Heart left ventricle (tissue), 16 donors: ENCODE measurements at regions not wholly inside any gene's neighbourhood (a gene's known extent, or its start where the extent isn't known, plus 50 kb on each side); places are given as distances from the start of the nearest gene placed in this dataset.

Source experiments
- ATAC-seq, 4 donors: fragments of 200-7000 bp; cut with Tn5 transposase; one replicate each; pipeline ENCODE4 v1.9.1; 2020 to 2022; ENCODE audit warnings: moderate library complexity in 4 of 4, mild to moderate bottlenecking in 3 of 4, moderate number of reproducible peaks in 1 of 4
- DNase-seq, 5 donors: peaks; one replicate each; pipeline ENCODE4 v3.0.0-alpha.2; 2020
- H3K27ac ChIP-seq, 12 donors: fragments of 200-600 bp; sonication (generic) in 4 of 12; one replicate each; pipeline versions ENCODE4 v1.5.0 to v1.8.0; 2016 to 2022; ENCODE audit warnings: mild to moderate bottlenecking in 2 of 12
- H3K27me3 ChIP-seq, 9 donors: fragments of 200-600 bp; sonication (generic) in 2 of 9; one replicate each; pipeline versions ENCODE4 v1.5.1 to v1.8.0; 2016 to 2022; ENCODE audit warnings: mild to moderate bottlenecking in 3 of 9
- H3K36me3 ChIP-seq, 9 donors: fragments of 200-600 bp; sonication (generic) in 2 of 9; one replicate each; pipeline versions ENCODE4 v1.5.0 to v1.8.0; 2018 to 2022; ENCODE audit warnings: mild to moderate bottlenecking in 2 of 9
- H3K4me1 ChIP-seq, 12 donors: fragments of 200-600 bp; sonication (generic) in 4 of 12; one replicate each; pipeline versions ENCODE4 v1.5.0 to v1.8.0; 2016 to 2022; ENCODE audit warnings: mild to moderate bottlenecking in 3 of 12
- H3K4me3 ChIP-seq, 12 donors: fragments of 200-600 bp; sonication (generic) in 4 of 12; one replicate each; pipeline versions ENCODE4 v1.5.0 to v1.8.0; 2017 to 2022; ENCODE audit warnings: mild to moderate bottlenecking in 9 of 12, moderate library complexity in 4 of 12
- H3K9me3 ChIP-seq, 12 donors: fragments of 200-600 bp; sonication (generic) in 4 of 12; one replicate each; pipeline versions ENCODE4 v1.5.0 to v1.8.0; 2016 to 2022; ENCODE audit warnings: mild to moderate bottlenecking in 1 of 12
- CTCF ChIP-seq, 12 donors: fragments of 200-600 bp; sonication (generic) in 4 of 12; IDR thresholded peaks; one replicate each; pipeline versions ENCODE4 v1.5.0 to v1.8.0; 2018 to 2022; ENCODE audit warnings: antibody characterized with exemption in 12 of 12, mild to moderate bottlenecking in 5 of 12
- POLR2A ChIP-seq, 2 donors: fragments of 450-650 bp; IDR thresholded peaks; one replicate each; pipeline ENCODE4 v1.6.1; 2017; ENCODE audit warnings: antibody characterized with exemption in 2 of 2, mild to moderate bottlenecking in 2 of 2, moderate library complexity in 2 of 2
- whole genome bisulfite sequencing, 4 donors: extraction: QIAGEN DNeasy Blood & Tissue Kit in 2 of 4; methylation state at CpG; one replicate each; pipeline versions ENCODE4 v1.1.5 to v1.1.7; 2013 to 2018; 5-methylcytosine and 5-hydroxymethylcytosine counted together
- intact Hi-C, 10 donors: fragments of 100-400 bp; cut with DNase I; formaldehyde crosslinking; loops; one replicate each; pipeline versions ENCODE4 v1.11.1 to v1.14.2; 2022
- donor health status: ischemic (EF 13 %, LVEDD 7.1; RV severe dilation, severe dysfunction).
- donor health status: healthy with polysubstance abuse.
- donor health status: DM: no; HTN: yes; CAD: no.
- donor health status: DM: no; HTN: no; CAD: no.
- donor health status: ischemic (EF 25% LVEDD 6.9; RV normal size, moderate dysfunction).
- donor health status: ischemic (EF 25% LVEDD 5.7; RV mildly dilated, moderate dysfunction).
- donor health status: healthy.
- donor health status: DM: yes; HTN: yes; CAD: no.
- donor health status: ischemic (EF 35%, LVEDD 5.7; RV mildly dilated, moderate dysfunction).
- donor health status: nonischemic (EF 11% LVEDD 7.7; RV severe dilation, severe dysfunction).
- donor health status: DM: yes; HTN: yes; CAD: no.
- donor health status: PGD.
- donor health status: ischemic (EF 29% LVEDD 5.4; RV normal size, mild dysfunction).
- donor health status: nonischemic (EF 23%, LVEDD 6.1; RV moderate dilation, normal function).

GRCh38 chr6:103677290-103677689 lies 1182.4 kb downstream of the HACE1 start:
- Histone ChIP-seq H3K36me3 (no peaks in the 10 kb centered on the region), H3K4me3 (no peak overlapping the region), H3K27ac (no peak overlapping the region), H3K9me3 (no peaks in the 10 kb centered on the region), H3K27me3 (no peaks in the 10 kb centered on the region), H3K4me1 (no peaks in the 10 kb centered on the region)
- TF ChIP-seq CTCF (IDR thresholded peaks at IDR 0.05) (no peak), POLR2A (IDR thresholded peaks at IDR 0.05) (no peak)
- WGBS, 4 donors: 74 to 87% (median 84%) methylated on average over 6 to 12 of the region's 12 CpGs
- intact Hi-C loops: no loop called here
- ATAC-seq: no peak
- DNase-seq: peak in 1 of 5 donors; percentile 47

GRCh38 chr6:103675807-103676406 lies 1183.8 kb downstream of the HACE1 start:
- peak in 1 of 4 donors; percentile 36 for ATAC-seq
- no peaks in the 10 kb centered on the region for H3K9me3 ChIP-seq
- no peaks in the 10 kb centered on the region for H3K4me1 ChIP-seq
- no peaks in the 10 kb centered on the region for H3K27me3 ChIP-seq
- TF ChIP-seq POLR2A (IDR thresholded peaks at IDR 0.05) (no peak), CTCF (IDR thresholded peaks at IDR 0.05) (no peak)
- no peak for DNase-seq
- H3K36me3 ChIP-seq: no peaks in the 10 kb centered on the region
- intact Hi-C loops: no loop called here
- no peak overlapping the region for H3K4me3 ChIP-seq
- WGBS, 4 donors: 64 to 71% (median 70%) methylated on average over 1 of the region's 1 CpG
- no peak overlapping the region for H3K27ac ChIP-seq

GRCh38 chr6:103674790-103675189 lies 1184.9 kb downstream of the HACE1 start:
- TF ChIP-seq CTCF (IDR thresholded peaks at IDR 0.05): no peak
- no peak overlapping the region for H3K27ac ChIP-seq
- no peaks in the 10 kb centered on the region for H3K4me1 ChIP-seq
- no peak for DNase-seq
- no peaks in the 10 kb centered on the region for H3K27me3 ChIP-seq
- ATAC-seq: no peak
- H3K4me3 ChIP-seq: no peak overlapping the region
- intact Hi-C loops: no loop called here
- H3K36me3 ChIP-seq: no peaks in the 10 kb centered on the region
- no peaks in the 10 kb centered on the region for H3K9me3 ChIP-seq

GRCh38 chr6:103672169-103672568 lies 1187.5 kb downstream of the HACE1 start:
- H3K9me3 ChIP-seq: no peaks in the 10 kb centered on the region
- DNase-seq (no peak), ATAC-seq (no peak)
- WGBS, 4 donors: 84 to 92% (median 88%) methylated on average over 1 of the region's 1 CpG
- intact Hi-C loops: no loop called here
- H3K4me1 ChIP-seq: no peaks in the 10 kb centered on the region
- H3K4me3 ChIP-seq: no peak overlapping the region
- H3K36me3 ChIP-seq: no peaks in the 10 kb centered on the region
- no peak overlapping the region for H3K27ac ChIP-seq
- H3K27me3 ChIP-seq: no peaks in the 10 kb centered on the region
- TF ChIP-seq POLR2A (IDR thresholded peaks at IDR 0.05): no peak
- TF ChIP-seq CTCF (IDR thresholded peaks at IDR 0.05): no peak
